ENCODE measurements at regions not wholly inside any gene's neighbourhood (a gene's known extent, or its start where the extent isn't known, plus 50 kb on each side); places are given as distances from the start of the nearest gene placed in this dataset.

DNA sequence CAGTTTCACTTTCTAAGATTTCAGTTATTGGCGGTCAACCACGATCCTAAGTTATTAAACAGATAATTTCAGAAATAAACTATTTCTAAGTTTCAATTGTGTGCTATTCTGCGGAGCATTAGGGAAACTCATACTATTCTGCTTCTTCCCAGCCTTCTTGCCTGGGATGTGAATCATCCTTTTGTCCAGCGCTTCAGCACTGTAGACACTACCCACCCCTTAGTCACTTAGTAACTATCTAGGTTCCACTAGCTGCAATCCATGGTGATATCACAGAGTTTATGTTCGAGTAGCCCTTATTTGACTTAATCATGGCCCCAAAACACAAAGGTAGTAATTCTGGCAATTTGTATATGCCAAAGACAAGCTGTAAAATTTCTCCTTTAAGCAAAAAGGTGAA, 279.9 kb upstream of the ADAMTS5 start:
- CTCF ChIA-PET: no interaction called here
- POLR2A ChIA-PET: no interaction called here
- TF ChIP-seq, protein P1, sequence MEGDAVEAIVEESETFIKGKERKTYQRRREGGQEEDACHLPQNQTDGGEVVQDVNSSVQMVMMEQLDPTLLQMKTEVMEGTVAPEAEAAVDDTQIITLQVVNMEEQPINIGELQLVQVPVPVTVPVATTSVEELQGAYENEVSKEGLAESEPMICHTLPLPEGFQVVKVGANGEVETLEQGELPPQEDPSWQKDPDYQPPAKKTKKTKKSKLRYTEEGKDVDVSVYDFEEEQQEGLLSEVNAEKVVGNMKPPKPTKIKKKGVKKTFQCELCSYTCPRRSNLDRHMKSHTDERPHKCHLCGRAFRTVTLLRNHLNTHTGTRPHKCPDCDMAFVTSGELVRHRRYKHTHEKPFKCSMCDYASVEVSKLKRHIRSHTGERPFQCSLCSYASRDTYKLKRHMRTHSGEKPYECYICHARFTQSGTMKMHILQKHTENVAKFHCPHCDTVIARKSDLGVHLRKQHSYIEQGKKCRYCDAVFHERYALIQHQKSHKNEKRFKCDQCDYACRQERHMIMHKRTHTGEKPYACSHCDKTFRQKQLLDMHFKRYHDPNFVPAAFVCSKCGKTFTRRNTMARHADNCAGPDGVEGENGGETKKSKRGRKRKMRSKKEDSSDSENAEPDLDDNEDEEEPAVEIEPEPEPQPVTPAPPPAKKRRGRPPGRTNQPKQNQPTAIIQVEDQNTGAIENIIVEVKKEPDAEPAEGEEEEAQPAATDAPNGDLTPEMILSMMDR (IDR thresholded peaks at IDR 0.05; ENCODE audit: control extremely low read depth, extremely low read depth, low read depth, missing control alignments): no peak
- no peak for DNase-seq (ENCODE audit: extremely low spot score)

DNA sequence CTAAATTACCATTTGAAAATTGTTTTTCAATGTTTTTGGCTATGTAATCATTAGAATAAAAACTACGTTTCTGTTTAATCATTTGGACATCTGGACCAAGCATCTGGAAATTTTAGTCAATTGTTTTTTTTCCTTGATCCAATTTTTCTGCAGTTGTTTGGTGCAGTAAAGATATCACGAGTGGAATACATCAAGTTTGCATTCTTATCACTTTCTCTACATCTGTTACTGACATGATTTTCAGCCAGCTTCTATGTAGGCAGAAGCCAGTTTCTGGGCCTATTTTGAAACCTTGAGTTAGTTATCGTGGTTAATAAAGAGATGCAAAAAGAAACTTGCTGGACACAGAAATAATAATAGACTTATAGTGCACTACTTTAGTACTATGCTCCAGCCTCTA, 277.9 kb upstream of the ADAMTS5 start:
- POLR2A ChIA-PET: no interaction called here
- CTCF ChIA-PET: interaction anchor here (1.0 kb wide), 1 partner anchor 8 kb away, joined by 3 read pairs; no protein-coding TSS in a partner anchor
- no peak for DNase-seq (ENCODE audit: extremely low spot score)
- TF ChIP-seq, protein P1 (IDR thresholded peaks at IDR 0.05; ENCODE audit: control extremely low read depth, extremely low read depth, low read depth, missing control alignments): no peak

GRCh38 chr21:27244352-27244751, 277.5 kb upstream of the ADAMTS5 start:
- CTCF ChIA-PET: no interaction called here
- TF ChIP-seq, protein P1 (IDR thresholded peaks at IDR 0.05; ENCODE audit: control extremely low read depth, extremely low read depth, low read depth, missing control alignments): no peak
- POLR2A ChIA-PET: no interaction called here
- DNase-seq (ENCODE audit: extremely low spot score): no peak

- ChIA-PET POLR2A (no interaction called here), CTCF (no interaction called here)
- TF ChIP-seq, protein P1 (IDR thresholded peaks at IDR 0.05; ENCODE audit: control extremely low read depth, extremely low read depth, low read depth, missing control alignments): no peak
- no peak for DNase-seq (ENCODE audit: extremely low spot score)
These were observed 274.0 kb upstream of the ADAMTS5 start for GRCh38 chr21:27240839-27241238.

GRCh38 chr21:27233514-27234115, 266.7 kb upstream of the ADAMTS5 start:
- no peak for DNase-seq (ENCODE audit: extremely low spot score)
- TF ChIP-seq, protein P1 (IDR thresholded peaks at IDR 0.05; ENCODE audit: control extremely low read depth, extremely low read depth, low read depth, missing control alignments): no peak
- CTCF ChIA-PET: no interaction called here
- POLR2A ChIA-PET: no interaction called here

- TF ChIP-seq, protein P1 (IDR thresholded peaks at IDR 0.05; ENCODE audit: control extremely low read depth, extremely low read depth, low read depth, missing control alignments): no peak
- ChIA-PET CTCF (interaction anchor here (1.2 to 1.3 kb wide), 2 partner anchors 9 to 13 kb away, joined by 3 to 4 read pairs; no protein-coding TSS in a partner anchor), POLR2A (no interaction called here)
- no peak for DNase-seq (ENCODE audit: extremely low spot score)
These were observed 259.1 kb upstream of the ADAMTS5 start for GRCh38 chr21:27225940-27226339.
